ENCODE measurements at regions not wholly inside any gene's neighbourhood (a gene's known extent, or its start where the extent isn't known, plus 50 kb on each side); places are given as distances from the start of the nearest gene placed in this dataset.
A peak's percentile ranks its signal among the peaks of the same experiment; 100 is the strongest.

DNA sequence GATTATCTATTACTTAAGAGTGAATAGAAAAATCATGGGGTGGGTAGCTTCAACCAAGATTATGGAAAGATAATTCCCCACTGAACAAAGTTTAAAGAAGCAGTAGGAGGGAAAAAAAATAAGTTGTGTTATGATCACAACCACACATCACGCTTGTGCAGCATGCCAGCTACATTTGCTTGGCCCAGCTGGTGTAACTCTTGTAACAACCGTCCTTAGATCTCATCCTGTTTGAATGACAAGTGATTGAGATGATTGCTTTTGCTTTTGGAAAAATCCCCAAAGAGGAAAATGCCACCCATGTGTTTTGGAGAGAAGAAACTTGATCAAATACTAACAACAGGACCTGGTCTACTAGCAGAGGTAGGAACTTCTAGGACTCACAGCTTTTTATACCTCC, 107.6 kb upstream of the KIF2A start:
- intact Hi-C loops (cut with DNase I) = no loop called here
- no peak for DNase-seq
- Histone ChIP-seq H3K27me3 (no peaks in the 10 kb centered on the region), H3K27ac (no peak overlapping the region), H3K9me3 (peaks cover 0 to 3% (median 0%) of the 10 kb centered on the region in 3 donors), H3K4me3 (no peak overlapping the region), H3K4me1 (no peaks in the 10 kb centered on the region), H3K36me3 (replicated peaks in 1 of 2; ENCODE audit: insufficient read depth in 1 of 2, low read depth in 2 of 2) (no peaks in the 10 kb centered on the region)
- 66 to 79% methylated on average over 2 of the region's 2 CpGs for WGBS, 2 donors
- TF ChIP-seq CTCF (IDR thresholded peaks at IDR 0.05) (no peak), POLR2A (IDR thresholded peaks at IDR 0.05) (no peak)
- no peak for ATAC-seq

- no peak for TF ChIP-seq CTCF (IDR thresholded peaks at IDR 0.05)
- TF ChIP-seq POLR2A (IDR thresholded peaks at IDR 0.05) = no peak
- intact Hi-C loops (cut with DNase I) = no loop called here
- Histone ChIP-seq H3K9me3 (no peaks in the 10 kb centered on the region), H3K4me1 (no peaks in the 10 kb centered on the region), H3K36me3 (replicated peaks in 1 of 2; ENCODE audit: insufficient read depth in 1 of 2, low read depth in 2 of 2) (no peaks in the 10 kb centered on the region), H3K27me3 (no peaks in the 10 kb centered on the region), H3K4me3 (no peak overlapping the region), H3K27ac (no peak overlapping the region)
- ATAC-seq = no peak
- DNase-seq = no peak
- 57 to 64% methylated on average over 7 of the region's 7 CpGs for WGBS, 2 donors
Observed at GRCh38 chr5:62199792-62200716, 106.0 kb upstream of the KIF2A start.

DNA sequence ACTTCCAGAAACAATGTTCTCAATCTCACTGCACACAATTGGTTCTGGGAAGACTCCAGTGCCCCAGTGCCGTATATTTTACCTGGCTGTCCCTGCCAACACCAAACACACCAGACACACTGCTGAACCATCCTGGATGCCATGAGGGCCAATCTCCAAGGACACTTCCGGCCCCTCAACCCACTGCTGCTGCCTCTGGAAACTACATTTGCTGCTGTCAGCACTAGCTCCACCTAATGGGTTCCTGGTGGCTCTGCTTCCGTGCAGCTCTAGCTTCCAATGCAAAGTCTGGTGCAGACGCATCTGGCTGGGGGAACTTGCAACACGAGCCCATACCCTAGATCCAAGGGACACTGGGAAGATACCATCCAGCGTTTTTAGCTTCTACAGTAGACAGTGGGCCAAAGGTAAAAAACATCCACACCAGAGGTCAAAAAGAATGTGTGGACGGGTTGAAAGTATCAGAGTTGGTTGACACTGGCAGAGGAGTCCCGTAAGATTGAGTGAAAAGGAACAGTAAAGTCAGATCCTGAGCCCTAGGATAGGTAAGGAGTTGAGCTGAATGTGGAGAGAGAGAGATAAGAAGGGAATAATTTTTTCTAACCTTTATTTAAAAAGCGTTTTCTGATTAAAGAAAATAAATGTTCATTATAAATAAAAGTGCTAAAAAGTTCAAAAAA, 99.7 kb upstream of the KIF2A start:
- Histone ChIP-seq H3K27me3 (no peaks in the 10 kb centered on the region), H3K36me3 (replicated peaks in 1 of 2; ENCODE audit: insufficient read depth in 1 of 2, low read depth in 2 of 2) (no peaks in the 10 kb centered on the region), H3K4me3 (no peak overlapping the region), H3K4me1 (no peaks in the 10 kb centered on the region), H3K27ac (no peak overlapping the region), H3K9me3 (no peaks in the 10 kb centered on the region)
- TF ChIP-seq POLR2A (IDR thresholded peaks at IDR 0.05) (no peak), CTCF (IDR thresholded peaks at IDR 0.05) (no peak)
- DNase-seq (peak in 1 of 4 donors; percentile 14), ATAC-seq (no peak)
- intact Hi-C loops (cut with DNase I) = no loop called here
- 40 to 43% methylated on average over 9 of the region's 9 CpGs for WGBS, 2 donors

DNA sequence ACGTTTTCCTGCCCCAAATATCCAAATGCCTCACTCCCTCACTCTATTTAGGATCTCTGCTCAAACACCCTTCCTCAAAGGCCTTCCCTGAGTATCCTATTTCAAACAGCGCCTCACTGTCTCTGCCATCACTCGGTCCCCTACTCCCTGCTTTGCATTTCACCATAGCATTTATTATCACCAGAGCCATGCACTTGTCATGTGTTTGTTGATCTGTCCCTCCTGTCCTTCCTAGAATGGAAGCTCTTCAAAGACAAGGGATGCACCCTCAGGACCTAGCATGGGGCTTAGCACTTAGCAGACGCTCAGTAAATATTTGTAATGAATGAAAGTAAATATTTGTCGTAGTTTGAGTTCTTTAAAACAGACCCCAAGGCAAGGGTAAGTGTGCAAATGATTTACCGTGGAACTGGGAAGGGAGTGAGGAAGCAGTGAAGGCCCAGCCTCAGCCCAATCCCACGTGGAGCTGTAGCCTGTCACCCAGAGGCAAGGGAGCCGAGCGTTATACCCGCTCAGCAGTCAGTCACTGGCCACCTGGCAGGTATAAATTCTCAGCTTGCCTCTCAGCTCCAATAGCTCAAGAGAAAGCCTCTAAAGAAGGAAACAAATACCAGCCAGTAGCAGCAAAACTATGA, 97.7 kb upstream of the KIF2A start:
- Histone ChIP-seq H3K4me1 (no peaks in the 10 kb centered on the region), H3K9me3 (no peaks in the 10 kb centered on the region), H3K27me3 (no peaks in the 10 kb centered on the region), H3K4me3 (no peak overlapping the region), H3K27ac (no peak overlapping the region), H3K36me3 (replicated peaks in 1 of 2; ENCODE audit: insufficient read depth in 1 of 2, low read depth in 2 of 2) (no peaks in the 10 kb centered on the region)
- intact Hi-C loops (cut with DNase I) = no loop called here
- no peak for TF ChIP-seq CTCF (IDR thresholded peaks at IDR 0.05)
- no peak for TF ChIP-seq POLR2A (IDR thresholded peaks at IDR 0.05)
- no peak for ATAC-seq
- WGBS, 2 donors = 45% methylated on average over 10 of the region's 10 CpGs
- no peak for DNase-seq

Data from body of pancreas (tissue), 4 donors.